ENCODE measurements at regions not wholly inside any gene's neighbourhood (a gene's known extent, or its start where the extent isn't known, plus 50 kb on each side); places are given as distances from the start of the nearest gene placed in this dataset.

- Histone ChIP-seq H3K36me3 (ENCODE audit: control insufficient read depth in 2 of 4, insufficient read depth in 4 of 4, low read length in 3 of 4) (no peaks in the 10 kb centered on the region), H2BK15ac (ENCODE audit: low read length) (no peak overlapping the region), H2BK5ac (ENCODE audit: low read depth, low read length) (no peak overlapping the region), H3K23ac (ENCODE audit: insufficient read length) (no peak overlapping the region), H4K5ac (ENCODE audit: insufficient read length, low read depth, low read length) (no peak overlapping the region), H3K27me3 (replicated peaks in 1 of 4; ENCODE audit: control insufficient read depth in 3 of 4, extremely low read depth in 1 of 4, insufficient read depth in 3 of 4, low read length in 3 of 4) (no peaks in the 10 kb centered on the region; a peak in 1 of 7 replicates), H3K4ac (replicated peaks; ENCODE audit: insufficient read length, low read depth, low read length) (no peak overlapping the region), H2AK5ac (ENCODE audit: low read depth, low read length) (no peak overlapping the region), H3K18ac (ENCODE audit: extremely low read depth, low read length) (no peak overlapping the region), H2BK12ac (ENCODE audit: low read depth, low read length) (no peak overlapping the region), H3K79me1 (ENCODE audit: low read depth, low read length) (no peaks in the 10 kb centered on the region), H4K8ac (ENCODE audit: extremely low read depth, insufficient read depth, low read length) (no peak overlapping the region), H2BK120ac (replicated peaks; ENCODE audit: low read depth, low read length) (no peak overlapping the region), H3K27ac (ENCODE audit: low read depth, low read length) (no peak overlapping the region), H3K9ac (replicated peaks in 1 of 4; ENCODE audit: extremely low read depth in 1 of 4, low read depth in 3 of 4, low read length in 3 of 4) (no peak overlapping the region), H2AFZ (ENCODE audit: low read length) (no peak overlapping the region; the same call in 1 of the 2 replicates), H3K4me1 (replicated peaks in 1 of 4; ENCODE audit: control insufficient read depth in 3 of 4, insufficient read depth in 4 of 4, low read length in 3 of 4) (no peaks in the 10 kb centered on the region), H3K56ac (replicated peaks; ENCODE audit: insufficient read length, low read depth, low read length) (no peak overlapping the region), H4K20me1 (replicated peaks in 1 of 2; ENCODE audit: control insufficient read depth in 1 of 2, insufficient read depth in 2 of 2, low read length in 2 of 2) (no peaks in the 10 kb centered on the region), H3K4me3 (ENCODE audit: extremely low read depth in 1 of 4, insufficient read depth in 2 of 4, low read depth in 3 of 4, low read length in 4 of 4) (no peak overlapping the region), H2BK20ac (ENCODE audit: low read length) (no peak overlapping the region), H3K9me3 (ENCODE audit: insufficient read depth in 2 of 2, low read depth in 1 of 2, low read length in 1 of 2) (no peaks in the 10 kb centered on the region), H3K4me2 (ENCODE audit: insufficient read depth in 1 of 2, low read depth in 2 of 2, low read length in 2 of 2) (no peak overlapping the region), H3K23me2 (ENCODE audit: low read depth, low read length) (no peaks in the 10 kb centered on the region), H4K91ac (replicated peaks; ENCODE audit: insufficient read length, low read length) (no peak overlapping the region), H3K79me2 (ENCODE audit: control insufficient read depth in 1 of 2, insufficient read depth in 2 of 2, low read length in 2 of 2) (no peaks in the 10 kb centered on the region), H3K14ac (ENCODE audit: insufficient read length) (no peak overlapping the region)
- no peak for FAIRE-seq
- ChIA-PET POLR2A (ENCODE audit: partially characterized antibody) (no interaction called here), CTCF (ENCODE audit: partially characterized antibody) (interaction anchor here (0.6 to 1.0 kb wide), 2 partner anchors 45 to 368 kb away, joined by 3 read pairs; no protein-coding TSS in a partner anchor)
- 96% methylated on average over 1 of the region's 1 CpG; no CpG with 5 or more reads in 1 of the 2 experiments for WGBS, 2 experiments (ENCODE audit: extremely low coverage in 1 of 2, insufficient coverage in 1 of 2, insufficient read length in 1 of 2, insufficient replicate concordance in 2 of 2, low coverage in 1 of 2, low lambda C conversion rate in 2 of 2, missing lambda C conversion rate in 1 of 2)
- TF ChIP-seq RNF2 (IDR thresholded peaks at IDR 0.05; ENCODE audit: borderline replicate concordance, low read depth, low read length, missing control alignments, poor library complexity, severe bottlenecking) = no peak
- DNase-seq (ENCODE audit: low read depth in 1 of 2, low spot score in 2 of 2) = no peak
Measured at GRCh38 chr9:20178197-20178596, 389.4 kb upstream of the SLC24A2 start.

Measured in H1 (cell line).